Caco-2 (cell line): ENCODE measurements at regions not wholly inside any gene's neighbourhood (a gene's known extent, or its start where the extent isn't known, plus 50 kb on each side); places are given as distances from the start of the nearest gene placed in this dataset.

ENCODE experiments used
- BruUV-seq: library from RNA; stranded (reverse); fragments of 400-500 nt; replicated peaks from 2 replicates; lab custom pipeline; 2021; lab: Mats Ljungman, UMichigan
- CTCF ChIA-PET: fragments of 300-600 bp; sonication (Branson Sonifier 250); formaldehyde crosslinking; loops from one replicate; lab custom pipeline; 2022; ENCODE audit warnings: antibody characterized with exemption; lab: Charles Lee
- POLR2A ChIA-PET: fragments of 300-600 bp; sonication (Branson Sonifier 250); formaldehyde crosslinking; loops from one replicate; lab custom pipeline; 2022; ENCODE audit warnings: antibody characterized with exemption; lab: Charles Lee
- DNase-seq, 2 experiments: peaks; one replicate each; pipeline versions ENCODE4 v3.0.0 to v3.0.0-alpha.2; 2020 to 2022
- H3K27me3 ChIP-seq: replicated peaks from 2 replicates; pipeline ENCODE4 v1.6.0; 2011; ENCODE audit warnings: low read length; ENCODE audit not compliant: control insufficient read depth, insufficient read depth
- H3K36me3 ChIP-seq: 2 replicates; pipeline ENCODE4 v1.5.1; 2011; ENCODE audit warnings: low read length; ENCODE audit not compliant: control insufficient read depth, insufficient read depth
- H3K4me1 ChIP-seq: fragments of 250-450 bp; sonication (Bioruptor Pico); 2 replicates; pipeline ENCODE4 v1.5.1; 2020; ENCODE audit warnings: mild to moderate bottlenecking
- H3K4me3 ChIP-seq: 2 replicates; pipeline ENCODE4 v1.5.1; 2011; ENCODE audit warnings: low read depth, mild to moderate bottlenecking, control low read depth, low read length
- H3K9me3 ChIP-seq: fragments of 250-450 bp; sonication (Bioruptor Pico); 2 replicates; pipeline ENCODE4 v1.5.1; 2020; ENCODE audit warnings: mild to moderate bottlenecking, moderate library complexity
- H3K27ac Mint-ChIP-seq: one replicate; pipeline ENCODE4 v1.8.0; 2022; ENCODE audit warnings: mixed read lengths; ENCODE audit not compliant: unreplicated experiment
- H3K27me3 Mint-ChIP-seq: one replicate; pipeline ENCODE4 v1.8.0; 2022; ENCODE audit warnings: mixed read lengths; ENCODE audit not compliant: insufficient read depth, unreplicated experiment
- H3K36me3 Mint-ChIP-seq: one replicate; pipeline ENCODE4 v1.8.0; 2022; ENCODE audit warnings: mild to moderate bottlenecking, mixed read lengths; ENCODE audit not compliant: insufficient read depth, unreplicated experiment
- H3K4me1 Mint-ChIP-seq: one replicate; pipeline ENCODE4 v1.8.0; 2022; ENCODE audit warnings: low read depth, mixed read lengths; ENCODE audit not compliant: unreplicated experiment
- H3K4me3 Mint-ChIP-seq: one replicate; pipeline ENCODE4 v1.8.0; 2022; ENCODE audit warnings: mild to moderate bottlenecking, moderate library complexity, mixed read lengths; ENCODE audit not compliant: unreplicated experiment
- H3K9me3 Mint-ChIP-seq: one replicate; pipeline ENCODE4 v1.8.0; 2022; ENCODE audit warnings: mixed read lengths; ENCODE audit not compliant: unreplicated experiment
- intact Hi-C: fragments of 100-400 bp; cut with micrococcal nuclease; formaldehyde crosslinking; loops from one replicate; pipeline ENCODE4 v1.10.0; 2022; ENCODE audit not compliant: unreplicated experiment
- TF ChIP-seq, protein P1 (sequence below), 2 experiments: fragments of 200-600 bp in 1 of 2; IDR thresholded peaks; 1 replicate in 1 of 2; 2 replicates in 1 of 2; pipeline versions ENCODE4 v1.5.1 to v1.8.0; 2011 to 2022; ENCODE audit warnings: antibody characterized with exemption in 1 of 2, control low read depth in 1 of 2, inconsistent platforms in 1 of 2, low read depth in 1 of 2, low read length in 1 of 2, mild to moderate bottlenecking in 1 of 2, moderate library complexity in 1 of 2; ENCODE audit not compliant: insufficient read depth in 1 of 2, severe bottlenecking in 1 of 2, unreplicated experiment in 1 of 2

DNA sequence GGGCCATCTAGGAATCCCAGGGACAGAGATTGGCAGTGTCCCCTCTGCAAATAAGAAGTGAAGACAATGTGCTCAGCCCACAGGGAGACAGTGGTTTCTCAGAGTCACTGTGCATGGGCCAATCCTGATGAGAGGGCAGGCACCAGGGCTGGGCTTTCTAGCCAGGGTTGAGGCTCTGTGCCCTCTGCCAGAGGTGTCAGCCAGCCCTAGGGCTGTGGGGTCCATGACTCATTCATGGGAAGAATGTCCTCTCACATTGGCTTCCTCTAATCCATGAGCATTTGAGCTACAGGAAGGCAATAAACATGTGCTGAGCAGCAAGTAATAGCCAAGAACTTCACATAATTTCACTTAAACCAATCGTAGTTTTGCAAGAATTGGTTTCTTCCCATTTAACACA is 482.0 kb upstream of the MGMT start:
- no peaks in the 10 kb centered on the region for H3K9me3 ChIP-seq
- ChIA-PET CTCF (no interaction called here), POLR2A (no interaction called here)
- no peak for DNase-seq
- Mint-ChIP-seq H3K27ac (no peak overlapping the region), H3K27me3 (peaks cover 7% of the 10 kb centered on the region), H3K9me3 (no peaks in the 10 kb centered on the region), H3K4me3 (no peak overlapping the region), H3K4me1 (no peaks in the 10 kb centered on the region), H3K36me3 (no peaks in the 10 kb centered on the region)
- no TSS peak for BruUV-seq
- H3K27me3 ChIP-seq, result no peaks in the 10 kb centered on the region
- no peak overlapping the region for H3K4me3 ChIP-seq
- intact Hi-C loops, result no loop called here
- TF ChIP-seq, protein P1, sequence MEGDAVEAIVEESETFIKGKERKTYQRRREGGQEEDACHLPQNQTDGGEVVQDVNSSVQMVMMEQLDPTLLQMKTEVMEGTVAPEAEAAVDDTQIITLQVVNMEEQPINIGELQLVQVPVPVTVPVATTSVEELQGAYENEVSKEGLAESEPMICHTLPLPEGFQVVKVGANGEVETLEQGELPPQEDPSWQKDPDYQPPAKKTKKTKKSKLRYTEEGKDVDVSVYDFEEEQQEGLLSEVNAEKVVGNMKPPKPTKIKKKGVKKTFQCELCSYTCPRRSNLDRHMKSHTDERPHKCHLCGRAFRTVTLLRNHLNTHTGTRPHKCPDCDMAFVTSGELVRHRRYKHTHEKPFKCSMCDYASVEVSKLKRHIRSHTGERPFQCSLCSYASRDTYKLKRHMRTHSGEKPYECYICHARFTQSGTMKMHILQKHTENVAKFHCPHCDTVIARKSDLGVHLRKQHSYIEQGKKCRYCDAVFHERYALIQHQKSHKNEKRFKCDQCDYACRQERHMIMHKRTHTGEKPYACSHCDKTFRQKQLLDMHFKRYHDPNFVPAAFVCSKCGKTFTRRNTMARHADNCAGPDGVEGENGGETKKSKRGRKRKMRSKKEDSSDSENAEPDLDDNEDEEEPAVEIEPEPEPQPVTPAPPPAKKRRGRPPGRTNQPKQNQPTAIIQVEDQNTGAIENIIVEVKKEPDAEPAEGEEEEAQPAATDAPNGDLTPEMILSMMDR (IDR thresholded peaks at IDR 0.05; ENCODE audit: insufficient read depth in 1 of 2, low read depth in 1 of 2, low read length in 1 of 2, severe bottlenecking in 1 of 2, unreplicated experiment in 1 of 2), result no peak
- H3K36me3 ChIP-seq, result no peaks in the 10 kb centered on the region
- no peaks in the 10 kb centered on the region for H3K4me1 ChIP-seq

DNA sequence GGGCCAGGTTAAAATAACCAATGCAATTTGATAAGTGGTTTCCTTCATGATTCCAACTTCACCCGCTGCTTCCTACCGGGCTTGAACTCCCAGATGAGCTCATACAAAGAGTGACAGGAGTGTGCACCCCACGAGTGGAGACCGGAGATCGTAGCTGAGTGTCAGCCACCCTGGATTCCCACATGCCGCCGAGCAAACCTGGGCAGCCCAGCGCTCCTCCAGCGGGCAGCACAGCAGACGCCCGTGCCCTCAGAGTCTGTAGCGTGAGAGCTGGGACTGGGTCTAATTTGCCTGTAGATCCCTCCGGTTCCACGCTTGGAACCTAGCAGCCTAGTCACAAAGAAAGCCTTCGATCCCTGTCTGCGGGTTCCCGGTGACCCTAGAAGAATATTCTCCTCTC is 476.1 kb upstream of the MGMT start:
- BruUV-seq, result no TSS peak
- no peaks in the 10 kb centered on the region for H3K36me3 Mint-ChIP-seq
- Histone ChIP-seq H3K4me1 (no peaks in the 10 kb centered on the region), H3K9me3 (no peaks in the 10 kb centered on the region), H3K36me3 (no peaks in the 10 kb centered on the region), H3K4me3 (no peak overlapping the region), H3K27me3 (no peaks in the 10 kb centered on the region)
- ChIA-PET CTCF (no interaction called here), POLR2A (no interaction called here)
- no peak overlapping the region for H3K27ac Mint-ChIP-seq
- TF ChIP-seq, protein P1 (IDR thresholded peaks at IDR 0.05; ENCODE audit: insufficient read depth in 1 of 2, low read depth in 1 of 2, low read length in 1 of 2, severe bottlenecking in 1 of 2, unreplicated experiment in 1 of 2), result no peak
- DNase-seq, result no peak
- H3K4me1 Mint-ChIP-seq, result no peaks in the 10 kb centered on the region
- H3K4me3 Mint-ChIP-seq, result no peak overlapping the region
- no peaks in the 10 kb centered on the region for H3K9me3 Mint-ChIP-seq
- H3K27me3 Mint-ChIP-seq, result peaks cover 26% of the 10 kb centered on the region
- intact Hi-C loops, result no loop called here

DNA sequence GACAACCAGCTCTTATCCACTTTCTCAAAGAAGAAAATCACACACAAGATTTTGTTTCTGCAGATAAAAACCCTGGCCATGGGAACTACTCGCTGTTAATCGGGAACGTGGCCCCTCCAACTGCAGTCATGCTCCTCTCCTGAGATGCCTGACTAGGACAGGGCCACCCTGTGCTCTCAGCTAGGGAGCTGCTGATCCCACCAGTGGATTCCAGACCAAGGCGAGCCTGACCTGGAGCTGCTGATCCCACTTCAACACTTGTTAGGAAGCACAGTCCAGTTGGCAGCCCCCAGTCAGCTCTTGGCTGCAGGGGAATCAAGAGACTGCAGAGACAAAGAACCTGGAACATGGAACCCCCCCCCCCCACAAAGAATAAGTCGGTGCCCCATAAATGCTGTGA is 474.3 kb upstream of the MGMT start:
- BruUV-seq, result no TSS peak
- H3K9me3 Mint-ChIP-seq, result no peaks in the 10 kb centered on the region
- H3K9me3 ChIP-seq, result no peaks in the 10 kb centered on the region
- H3K27ac Mint-ChIP-seq, result no peak overlapping the region
- H3K4me1 ChIP-seq, result no peaks in the 10 kb centered on the region
- ChIA-PET POLR2A (no interaction called here), CTCF (no interaction called here)
- no peak for DNase-seq
- TF ChIP-seq, protein P1 (IDR thresholded peaks at IDR 0.05; ENCODE audit: insufficient read depth in 1 of 2, low read depth in 1 of 2, low read length in 1 of 2, severe bottlenecking in 1 of 2, unreplicated experiment in 1 of 2), result no peak
- H3K4me3 Mint-ChIP-seq, result no peak overlapping the region
- peaks cover 29% of the 10 kb centered on the region for H3K27me3 Mint-ChIP-seq
- no peaks in the 10 kb centered on the region for H3K4me1 Mint-ChIP-seq
- H3K36me3 ChIP-seq, result no peaks in the 10 kb centered on the region
- no peak overlapping the region for H3K4me3 ChIP-seq
- intact Hi-C loops, result no loop called here
- no peaks in the 10 kb centered on the region for H3K36me3 Mint-ChIP-seq
- no peaks in the 10 kb centered on the region for H3K27me3 ChIP-seq
